Fibroblast of mammary gland (primary cell): ENCODE measurements at regions not wholly inside any gene's neighbourhood (a gene's known extent, or its start where the extent isn't known, plus 50 kb on each side); places are given as distances from the start of the nearest gene placed in this dataset.

Experiments
- DNase-seq: peaks from one replicate; pipeline ENCODE4 v3.0.0-alpha.2; 2010; ENCODE audit warnings: low read depth
- H3K4me3 ChIP-seq: 2 replicates; pipeline ENCODE4 v1.5.1; 2011; ENCODE audit warnings: low read depth, mild to moderate bottlenecking, low read length, moderate library complexity; ENCODE audit not compliant: control insufficient read depth
- TF ChIP-seq, protein P1 (sequence below): conservative IDR thresholded peaks from 2 replicates; pipeline ENCODE4 v1.5.1; 2011; ENCODE audit warnings: low read depth, low read length, inconsistent platforms; ENCODE audit not compliant: control insufficient read depth, insufficient read depth

DNA sequence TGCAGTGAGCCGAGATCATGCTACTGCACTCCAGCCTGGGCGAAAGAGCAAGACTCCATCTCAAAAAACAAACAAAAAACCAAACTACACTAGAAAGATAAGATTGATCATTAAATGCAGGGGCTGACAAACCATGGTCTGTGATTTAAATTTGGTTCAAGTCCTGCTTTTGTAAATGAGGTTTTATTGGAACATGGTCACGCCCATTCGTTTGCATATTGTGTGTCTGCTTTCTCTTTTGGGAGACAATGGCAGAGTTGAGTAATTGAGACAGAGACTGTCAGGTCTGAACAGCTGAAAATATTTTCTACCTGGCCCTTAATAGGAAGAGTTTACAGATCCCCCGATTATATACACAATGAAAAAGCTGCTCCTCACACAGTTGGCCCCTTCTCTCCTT lies 235.5 kb upstream of the EEF2KMT start:
- no peak for DNase-seq
- no peak overlapping the region for H3K4me3 ChIP-seq
- TF ChIP-seq, protein P1, sequence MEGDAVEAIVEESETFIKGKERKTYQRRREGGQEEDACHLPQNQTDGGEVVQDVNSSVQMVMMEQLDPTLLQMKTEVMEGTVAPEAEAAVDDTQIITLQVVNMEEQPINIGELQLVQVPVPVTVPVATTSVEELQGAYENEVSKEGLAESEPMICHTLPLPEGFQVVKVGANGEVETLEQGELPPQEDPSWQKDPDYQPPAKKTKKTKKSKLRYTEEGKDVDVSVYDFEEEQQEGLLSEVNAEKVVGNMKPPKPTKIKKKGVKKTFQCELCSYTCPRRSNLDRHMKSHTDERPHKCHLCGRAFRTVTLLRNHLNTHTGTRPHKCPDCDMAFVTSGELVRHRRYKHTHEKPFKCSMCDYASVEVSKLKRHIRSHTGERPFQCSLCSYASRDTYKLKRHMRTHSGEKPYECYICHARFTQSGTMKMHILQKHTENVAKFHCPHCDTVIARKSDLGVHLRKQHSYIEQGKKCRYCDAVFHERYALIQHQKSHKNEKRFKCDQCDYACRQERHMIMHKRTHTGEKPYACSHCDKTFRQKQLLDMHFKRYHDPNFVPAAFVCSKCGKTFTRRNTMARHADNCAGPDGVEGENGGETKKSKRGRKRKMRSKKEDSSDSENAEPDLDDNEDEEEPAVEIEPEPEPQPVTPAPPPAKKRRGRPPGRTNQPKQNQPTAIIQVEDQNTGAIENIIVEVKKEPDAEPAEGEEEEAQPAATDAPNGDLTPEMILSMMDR, result no peak

DNA sequence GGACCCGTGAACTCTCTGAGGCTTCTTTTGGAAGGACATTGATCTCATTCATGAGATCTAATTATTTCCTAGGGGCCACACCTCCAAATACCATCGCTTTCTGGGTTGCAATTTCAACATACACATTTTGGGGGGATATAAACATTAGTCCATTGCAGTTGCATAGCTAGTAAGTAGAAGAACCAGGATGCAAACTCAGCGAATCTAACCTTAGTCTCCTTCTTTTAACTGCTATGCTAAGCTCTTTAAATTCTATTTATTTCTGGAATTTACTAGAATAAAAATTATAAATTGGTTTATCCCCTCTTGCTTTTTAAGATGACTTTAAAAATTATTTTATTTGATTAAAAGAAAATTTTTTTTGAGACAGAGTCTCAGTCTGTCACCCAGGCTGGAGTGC lies 232.5 kb upstream of the EEF2KMT start:
- TF ChIP-seq, protein P1, result no peak
- no peak overlapping the region for H3K4me3 ChIP-seq
- DNase-seq, result no peak

DNA sequence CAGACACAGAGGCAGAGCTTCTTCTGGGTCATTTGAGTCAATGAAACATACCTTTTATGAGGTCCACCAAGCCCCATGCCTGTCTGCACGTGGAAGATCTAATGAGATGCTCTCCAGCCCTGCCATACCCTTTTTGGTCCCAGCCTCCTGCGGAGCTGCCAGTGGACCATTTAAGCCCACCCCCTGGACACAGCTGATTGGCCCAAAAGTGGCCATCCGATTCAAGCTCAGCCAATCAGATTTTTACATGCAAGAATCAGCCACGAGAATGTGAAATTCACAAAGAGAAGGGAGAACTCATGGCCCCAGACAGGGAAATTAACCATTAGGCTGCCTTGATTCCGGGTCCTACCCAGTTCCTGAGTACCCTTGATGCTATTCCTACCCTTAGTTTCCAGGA lies 231.0 kb upstream of the EEF2KMT start:
- TF ChIP-seq, protein P1, result no peak
- H3K4me3 ChIP-seq, result no peak overlapping the region
- DNase-seq, result no peak

DNA sequence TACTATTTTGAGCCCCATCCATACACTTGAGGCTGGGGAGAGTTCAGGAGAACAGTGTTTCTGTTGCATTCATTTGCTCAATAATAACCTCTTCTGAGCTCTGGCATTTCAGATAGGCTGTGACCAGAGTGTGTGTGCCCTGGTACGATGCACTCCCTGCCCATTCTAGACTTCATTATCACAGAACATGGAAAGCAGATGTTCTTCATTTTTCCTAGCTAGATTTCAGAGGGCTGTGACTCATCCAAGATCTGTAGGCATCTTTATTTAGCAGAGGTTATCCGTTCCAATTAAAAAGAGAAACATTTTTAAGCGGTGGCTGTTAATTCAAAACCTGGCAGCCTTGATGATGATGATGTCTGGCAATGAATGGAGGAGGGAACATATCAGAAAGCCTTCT lies 228.8 kb upstream of the EEF2KMT start:
- H3K4me3 ChIP-seq, result no peak overlapping the region
- TF ChIP-seq, protein P1, result no peak
- DNase-seq, result no peak

DNA sequence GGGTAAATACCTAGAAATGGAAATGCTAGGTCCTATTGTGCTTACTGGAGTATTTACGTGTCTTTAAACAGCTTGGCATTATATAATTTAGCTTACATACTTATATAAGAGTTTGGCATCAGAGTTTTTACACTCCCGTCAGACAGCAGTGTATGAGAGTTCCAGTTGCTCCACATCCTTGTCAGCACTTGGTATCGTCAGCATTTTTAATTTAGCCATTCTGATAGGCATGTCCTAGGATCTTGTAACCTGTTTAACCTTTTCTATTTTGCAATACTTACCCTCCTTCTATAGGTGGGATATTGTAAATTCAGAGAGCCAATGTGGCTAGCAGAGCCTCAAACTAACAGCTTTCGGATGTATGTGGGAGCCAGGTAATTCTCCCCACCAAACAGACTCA lies 228.3 kb upstream of the EEF2KMT start:
- TF ChIP-seq, protein P1, result no peak
- DNase-seq, result no peak

DNA sequence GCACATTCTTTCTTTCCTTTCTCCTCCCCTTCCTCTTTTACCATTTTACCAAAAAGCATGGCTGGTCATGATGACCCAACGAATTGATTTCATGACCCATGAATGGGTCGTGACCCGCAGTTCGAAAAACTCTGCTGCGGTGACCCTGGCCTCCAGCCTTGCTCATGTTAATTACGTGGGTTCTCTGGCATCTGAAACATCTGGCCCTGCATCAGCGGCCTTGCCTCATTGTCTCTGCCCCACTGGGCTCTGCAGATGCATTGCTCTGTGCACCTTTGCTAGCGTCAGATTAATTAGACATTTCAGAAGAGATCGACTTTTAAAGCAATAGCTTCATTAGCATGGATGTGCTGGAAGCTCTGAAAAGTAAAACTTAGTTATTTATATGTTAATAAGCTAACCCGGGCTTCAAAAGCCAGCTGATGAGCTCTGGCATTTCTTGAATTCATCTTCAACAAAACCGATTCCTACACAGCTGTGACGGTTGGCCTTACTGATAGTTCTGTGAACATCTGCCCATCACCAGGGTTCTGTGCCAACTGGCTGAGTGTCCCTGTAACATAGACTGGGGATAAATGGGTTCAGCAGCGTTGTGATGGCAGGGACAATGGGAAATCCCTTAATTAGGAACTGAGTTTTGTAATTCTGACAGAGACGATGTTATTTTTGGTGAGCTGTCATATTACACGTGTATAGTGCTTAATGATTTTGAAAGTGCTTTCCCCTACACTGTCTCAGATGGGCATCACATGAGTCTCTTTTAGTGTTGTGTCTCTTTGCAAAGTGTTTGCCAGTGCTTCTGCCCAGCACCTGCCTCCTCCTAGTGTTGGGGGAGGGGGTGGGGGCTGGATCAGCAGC lies 225.9 kb upstream of the EEF2KMT start:
- TF ChIP-seq, protein P1, result no peak
- DNase-seq, result peak; percentile 6
- H3K4me3 ChIP-seq, result no peak overlapping the region

More for the DNA sequence above, 228.3 kb upstream of the EEF2KMT start:
- no peak overlapping the region for H3K4me3 ChIP-seq

DNA sequence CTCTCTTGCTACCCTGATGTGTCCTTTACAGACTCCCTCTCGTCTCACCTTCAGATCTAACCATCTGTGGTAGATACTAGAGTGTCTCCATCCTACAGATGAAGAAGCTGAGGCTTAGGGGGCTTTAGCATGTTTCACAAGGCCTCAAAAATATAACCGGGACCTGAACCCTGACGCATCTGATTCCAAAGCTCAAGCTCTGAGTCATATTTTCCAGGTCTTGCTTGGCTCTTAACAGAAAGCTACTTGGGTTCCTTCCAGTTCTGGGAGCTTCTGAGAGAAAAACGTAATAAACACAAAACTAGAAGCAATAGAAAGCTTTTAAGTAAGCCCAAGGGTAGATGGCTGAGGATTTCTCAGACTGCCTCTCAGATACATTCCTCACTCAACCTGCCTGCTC lies 224.3 kb upstream of the EEF2KMT start:
- peak; percentile 54 for DNase-seq
- no peak overlapping the region for H3K4me3 ChIP-seq
- TF ChIP-seq, protein P1, result no peak
